ENCODE measurements at regions not wholly inside any gene's neighbourhood (a gene's known extent, or its start where the extent isn't known, plus 50 kb on each side); places are given as distances from the start of the nearest gene placed in this dataset.

DNA sequence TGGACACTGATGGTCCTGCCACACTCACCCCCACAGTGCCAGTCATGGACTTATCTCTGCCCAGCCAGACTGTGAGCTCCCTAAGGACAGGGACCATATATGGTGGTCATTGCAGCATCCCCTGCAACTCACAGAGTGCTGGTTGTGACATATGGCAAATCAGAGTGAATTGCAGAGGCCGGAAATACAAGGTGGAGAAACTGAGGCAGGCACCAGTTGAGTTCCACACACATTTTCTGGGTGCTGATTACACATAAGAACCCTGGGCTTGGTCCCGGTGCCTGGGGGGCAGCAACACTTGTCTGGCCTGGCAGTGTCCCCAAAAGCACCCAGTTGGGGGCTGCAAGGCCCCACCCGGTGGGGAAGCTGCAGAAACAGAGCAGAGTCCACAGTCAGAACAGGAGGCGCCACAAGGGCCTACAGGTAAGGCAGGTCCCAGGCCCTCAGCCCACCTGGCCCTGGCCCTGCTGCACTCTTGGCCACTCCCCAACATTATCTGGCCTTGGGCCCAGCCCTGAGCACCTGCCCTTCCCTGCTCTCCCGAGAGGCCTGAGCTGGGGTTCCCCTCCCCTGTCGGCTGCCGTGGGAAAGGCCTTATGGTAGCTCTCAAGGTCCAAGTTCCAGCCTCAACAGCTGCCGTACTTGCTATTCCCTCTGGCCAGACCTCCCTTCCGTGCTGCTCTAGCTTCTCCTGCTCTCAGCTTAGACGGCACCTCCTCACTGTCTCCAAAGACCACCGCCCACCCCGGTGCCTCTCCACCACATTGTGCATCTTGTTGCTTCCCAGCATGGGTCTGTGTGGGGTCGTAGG is 140.8 kb upstream of the PTPN1 start:
- peaks cover 0 to 3% (median 0%) of the 10 kb centered on the region in 8 donors for H3K9me3 Mint-ChIP-seq
- no peak overlapping the region for H3K4me3 Mint-ChIP-seq
- H3K4me1 ChIP-seq (ENCODE audit: insufficient read depth, low read length) = peaks cover 13% of the 10 kb centered on the region
- H3K9me3 ChIP-seq (ENCODE audit: control insufficient read depth in 1 of 2, low read length in 2 of 2) = no peaks in the 10 kb centered on the region
- H3K36me3 Mint-ChIP-seq = no peaks in the 10 kb centered on the region
- no peak overlapping the region for H3K27ac ChIP-seq (ENCODE audit: low read depth, low read length)
- ChIA-PET CTCF (ENCODE audit: partially characterized antibody) (interaction anchor here (0.6 to 1.1 kb wide), 2 partner anchors 11 to 220 kb away, joined by 3 read pairs; no protein-coding TSS in a partner anchor), POLR2A (ENCODE audit: partially characterized antibody) (no interaction called here)
- H3K27me3 ChIP-seq (ENCODE audit: insufficient read depth, low read length) = no peaks in the 10 kb centered on the region
- H3K4me1 Mint-ChIP-seq = peaks cover 9 to 20% (median 14%) of the 10 kb centered on the region in 4 donors
- no peaks in the 10 kb centered on the region for H3K27me3 Mint-ChIP-seq
- H3K27ac Mint-ChIP-seq = peak overlapping the region in 1 of 7 donors; percentile 54
- intact Hi-C loops (cut with micrococcal nuclease) = no loop called here
- no peak overlapping the region for H3K4me3 ChIP-seq (ENCODE audit: low read length in 2 of 2)
- no peak for DNase-seq
- no peaks in the 10 kb centered on the region for H3K36me3 ChIP-seq (ENCODE audit: insufficient read depth, low read length)

DNA sequence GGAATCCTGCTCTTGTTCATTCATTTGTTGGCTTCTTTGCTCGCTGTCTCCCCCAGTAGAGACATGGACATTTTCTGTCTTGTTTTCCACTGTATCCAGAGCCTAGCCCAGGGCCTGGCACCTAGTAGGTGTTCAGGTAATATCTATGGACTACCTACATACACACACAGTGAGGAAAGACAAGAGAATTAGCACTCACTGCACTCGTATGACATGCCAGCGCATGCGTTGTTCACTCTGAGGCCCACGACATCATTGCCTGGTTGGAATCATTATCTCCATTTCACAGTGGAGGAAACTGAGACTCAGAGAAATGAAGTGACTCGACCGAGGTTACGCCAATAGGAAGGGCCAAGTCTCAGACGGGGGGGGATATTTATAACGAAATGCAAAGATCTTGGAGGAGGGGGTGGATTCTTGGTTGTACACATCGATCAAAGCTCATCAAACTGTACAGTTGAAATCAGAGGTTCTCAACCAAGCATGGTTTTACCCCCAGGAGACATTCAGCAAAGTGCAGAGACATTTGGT is 140.1 kb upstream of the PTPN1 start:
- POLR2A ChIA-PET (ENCODE audit: partially characterized antibody) = no interaction called here
- Histone ChIP-seq H3K4me3 (ENCODE audit: low read length in 2 of 2) (no peak overlapping the region), H3K36me3 (ENCODE audit: insufficient read depth, low read length) (no peaks in the 10 kb centered on the region), H3K27ac (ENCODE audit: low read depth, low read length) (no peak overlapping the region), H3K27me3 (ENCODE audit: insufficient read depth, low read length) (no peaks in the 10 kb centered on the region), H3K4me1 (ENCODE audit: insufficient read depth, low read length) (peaks cover 13% of the 10 kb centered on the region), H3K9me3 (ENCODE audit: control insufficient read depth in 1 of 2, low read length in 2 of 2) (no peaks in the 10 kb centered on the region)
- intact Hi-C loops (cut with micrococcal nuclease) = no loop called here
- Mint-ChIP-seq H3K9me3 (peaks cover 0 to 3% (median 0%) of the 10 kb centered on the region in 8 donors), H3K4me3 (no peak overlapping the region), H3K27me3 (no peaks in the 10 kb centered on the region), H3K4me1 (peaks cover 9 to 21% (median 15%) of the 10 kb centered on the region in 4 donors), H3K36me3 (no peaks in the 10 kb centered on the region), H3K27ac (peak overlapping the region in 1 of 7 donors; percentile 54)
- no peak for DNase-seq
- CTCF ChIA-PET (ENCODE audit: partially characterized antibody) = interaction anchor here (0.6 to 1.1 kb wide), 2 partner anchors 10 to 219 kb away, joined by 3 read pairs; no protein-coding TSS in a partner anchor

DNA sequence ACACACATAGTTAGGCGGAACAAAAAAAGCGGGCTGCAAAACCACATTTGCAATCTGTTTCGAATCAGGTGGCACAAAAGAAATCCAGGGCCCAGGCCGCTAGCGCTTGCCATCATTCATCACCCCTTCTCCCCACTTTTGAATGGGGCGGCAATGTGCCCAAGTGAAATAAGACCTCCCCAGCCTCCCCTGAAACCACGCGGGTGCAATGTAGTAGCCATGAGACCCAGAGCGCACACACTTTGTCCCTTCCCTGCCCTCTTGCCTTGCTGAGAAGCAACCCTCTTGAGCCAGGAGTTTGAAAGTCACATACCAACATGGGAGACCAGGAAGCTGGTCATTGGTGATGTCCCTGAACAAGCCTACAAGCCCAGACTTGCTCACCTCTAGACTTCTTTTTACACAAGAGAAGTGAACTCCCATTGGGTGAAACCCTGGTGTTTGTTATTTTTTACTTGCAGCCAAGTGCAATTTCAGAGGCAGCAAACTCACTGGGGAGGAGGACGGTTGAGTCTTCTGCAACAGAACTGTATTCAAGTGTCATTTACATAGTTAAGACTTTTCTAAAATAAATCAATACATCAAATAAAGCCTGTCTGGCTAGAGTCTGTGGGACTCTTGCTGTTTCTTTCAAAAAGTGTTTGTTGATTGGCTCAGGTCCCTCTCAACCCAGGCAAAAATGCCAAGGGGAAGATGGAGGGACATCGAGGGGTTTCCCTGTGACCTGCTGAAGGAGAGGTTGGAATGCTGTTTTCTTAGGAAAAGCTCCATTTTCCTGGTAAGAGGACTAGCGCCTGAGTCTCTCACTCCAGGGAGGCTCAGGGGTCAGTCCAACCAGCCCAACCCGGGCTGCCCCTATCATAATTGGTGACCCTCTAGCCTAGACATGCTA is 138.1 kb upstream of the PTPN1 start:
- Mint-ChIP-seq H3K27me3 (no peaks in the 10 kb centered on the region), H3K4me1 (peaks cover 3 to 21% (median 9%) of the 10 kb centered on the region in 4 donors)

DNA sequence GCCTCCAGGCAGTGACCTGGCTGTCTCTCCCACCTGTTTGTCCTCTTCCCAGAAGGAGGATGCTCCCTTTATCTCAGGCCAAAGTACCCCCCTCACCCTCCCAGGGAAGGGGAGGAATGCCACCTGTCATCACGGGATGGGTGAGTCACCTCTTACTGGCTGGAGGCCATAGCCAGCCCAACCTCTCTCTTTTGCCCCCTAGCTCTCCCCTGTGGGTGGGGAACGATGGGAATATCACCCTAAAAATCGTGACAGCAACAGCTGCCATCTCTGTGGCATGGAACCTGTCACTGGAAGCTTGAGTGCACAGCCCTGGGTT is 137.5 kb upstream of the PTPN1 start:
- H3K27me3 Mint-ChIP-seq = no peaks in the 10 kb centered on the region
- H3K9me3 ChIP-seq (ENCODE audit: control insufficient read depth in 1 of 2, low read length in 2 of 2) = no peaks in the 10 kb centered on the region
- H3K4me1 ChIP-seq (ENCODE audit: insufficient read depth, low read length) = no peaks in the 10 kb centered on the region
- no peak overlapping the region for H3K4me3 Mint-ChIP-seq
- no peaks in the 10 kb centered on the region for H3K36me3 ChIP-seq (ENCODE audit: insufficient read depth, low read length)
- no peak overlapping the region for H3K4me3 ChIP-seq (ENCODE audit: low read length in 2 of 2)
- no peak overlapping the region for H3K27ac ChIP-seq (ENCODE audit: low read depth, low read length)
- H3K27me3 ChIP-seq (ENCODE audit: insufficient read depth, low read length) = no peaks in the 10 kb centered on the region
- peaks cover 3 to 25% (median 8%) of the 10 kb centered on the region in 4 donors for H3K4me1 Mint-ChIP-seq
- no peak for DNase-seq
- intact Hi-C loops (cut with micrococcal nuclease) = no loop called here
- peaks cover 0 to 3% (median 0%) of the 10 kb centered on the region in 8 donors for H3K9me3 Mint-ChIP-seq
- H3K27ac Mint-ChIP-seq = peak overlapping the region in 1 of 7 donors; percentile 30
- ChIA-PET POLR2A (ENCODE audit: partially characterized antibody) (no interaction called here), CTCF (ENCODE audit: partially characterized antibody) (no interaction called here)
- no peaks in the 10 kb centered on the region for H3K36me3 Mint-ChIP-seq

More for the DNA sequence above, 138.1 kb upstream of the PTPN1 start:
- Histone ChIP-seq H3K27me3 (ENCODE audit: insufficient read depth, low read length) (no peaks in the 10 kb centered on the region), H3K27ac (ENCODE audit: low read depth, low read length) (no peak overlapping the region), H3K4me1 (ENCODE audit: insufficient read depth, low read length) (peaks cover under 1% of the 10 kb centered on the region), H3K36me3 (ENCODE audit: insufficient read depth, low read length) (no peaks in the 10 kb centered on the region), H3K4me3 (ENCODE audit: low read length in 2 of 2) (no peak overlapping the region), H3K9me3 (ENCODE audit: control insufficient read depth in 1 of 2, low read length in 2 of 2) (no peaks in the 10 kb centered on the region)
- no peaks in the 10 kb centered on the region for H3K36me3 Mint-ChIP-seq
- H3K27ac Mint-ChIP-seq = peak overlapping the region in 1 of 7 donors; percentile 8
- peaks cover 0 to 3% (median 0%) of the 10 kb centered on the region in 8 donors for H3K9me3 Mint-ChIP-seq
- DNase-seq = no peak
- ChIA-PET POLR2A (ENCODE audit: partially characterized antibody) (no interaction called here), CTCF (ENCODE audit: partially characterized antibody) (no interaction called here)
- no peak overlapping the region for H3K4me3 Mint-ChIP-seq
- intact Hi-C loops (cut with micrococcal nuclease) = no loop called here

DNA sequence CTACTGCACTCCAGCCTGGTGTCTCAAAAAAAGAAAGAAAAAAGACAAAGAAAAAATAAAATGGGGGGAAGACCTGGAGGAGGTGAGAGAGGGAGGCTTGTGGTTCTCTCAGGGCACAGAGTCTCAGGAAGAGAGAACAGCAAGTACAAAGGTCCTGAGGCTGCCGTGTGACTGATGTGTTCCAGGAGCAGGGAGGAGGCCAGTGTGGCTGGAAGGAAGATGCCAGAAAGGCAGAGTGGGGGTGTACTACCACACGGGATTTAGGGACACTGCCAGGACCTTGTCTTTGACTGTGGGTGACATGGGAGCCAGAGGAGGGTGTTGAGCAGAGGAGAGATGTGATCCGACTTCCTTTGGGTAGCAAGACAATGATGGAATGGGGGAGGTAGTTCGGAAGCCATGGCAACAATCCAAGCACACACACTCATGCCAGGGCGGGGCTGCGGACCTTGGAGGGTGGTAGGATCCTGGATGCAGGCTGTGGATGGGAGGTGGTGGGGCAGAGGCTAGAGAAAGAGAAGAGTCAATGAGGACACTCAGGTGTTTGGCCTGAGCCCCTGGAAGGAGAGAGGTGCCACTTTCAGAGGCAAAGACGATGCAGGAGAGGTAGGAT is 136.4 kb upstream of the PTPN1 start:
- POLR2A ChIA-PET (ENCODE audit: partially characterized antibody) = no interaction called here
- Mint-ChIP-seq H3K27me3 (no peaks in the 10 kb centered on the region), H3K9me3 (peaks cover 0 to 3% (median 0%) of the 10 kb centered on the region in 8 donors), H3K36me3 (no peaks in the 10 kb centered on the region), H3K4me1 (peaks cover 0 to 15% (median 4%) of the 10 kb centered on the region in 4 donors), H3K27ac (peak overlapping the region in 1 of 7 donors; percentile 55), H3K4me3 (no peak overlapping the region)
- intact Hi-C loops (cut with micrococcal nuclease) = no loop called here
- Histone ChIP-seq H3K27me3 (ENCODE audit: insufficient read depth, low read length) (no peaks in the 10 kb centered on the region), H3K27ac (ENCODE audit: low read depth, low read length) (no peak overlapping the region), H3K4me1 (ENCODE audit: insufficient read depth, low read length) (no peaks in the 10 kb centered on the region), H3K36me3 (ENCODE audit: insufficient read depth, low read length) (no peaks in the 10 kb centered on the region), H3K9me3 (ENCODE audit: control insufficient read depth in 1 of 2, low read length in 2 of 2) (no peaks in the 10 kb centered on the region), H3K4me3 (ENCODE audit: low read length in 2 of 2) (no peak overlapping the region)
- CTCF ChIA-PET (ENCODE audit: partially characterized antibody) = no interaction called here
- DNase-seq = no peak

DNA sequence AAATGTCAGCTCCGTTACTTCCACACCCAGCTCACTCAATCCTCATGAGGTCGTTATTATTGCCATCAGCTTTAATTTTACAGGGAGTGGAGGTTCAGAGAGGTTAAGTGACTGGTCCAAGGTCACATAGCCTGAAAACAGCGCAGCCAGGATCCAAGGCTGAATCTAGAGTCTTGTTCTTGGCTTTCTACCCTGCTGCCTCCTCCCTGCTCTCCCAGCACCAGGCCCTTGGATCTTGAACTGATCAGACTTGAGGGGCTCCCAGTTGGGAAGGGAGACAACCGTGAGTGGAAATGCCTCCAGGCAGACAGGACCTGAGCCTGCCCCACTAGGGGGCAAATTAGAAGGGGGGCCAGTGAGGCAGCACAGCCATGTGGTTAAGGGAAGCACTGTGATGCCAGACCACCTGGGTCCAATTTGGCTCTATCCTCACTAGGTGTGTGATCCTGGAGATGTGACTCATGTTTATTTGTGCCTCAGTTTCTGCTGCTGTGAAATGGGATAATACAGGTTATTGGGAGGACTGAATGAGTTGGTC is 135.6 kb upstream of the PTPN1 start:
- ChIA-PET CTCF (ENCODE audit: partially characterized antibody) (no interaction called here), POLR2A (ENCODE audit: partially characterized antibody) (no interaction called here)
- no peaks in the 10 kb centered on the region for H3K27me3 ChIP-seq (ENCODE audit: insufficient read depth, low read length)
- no peak for DNase-seq
- Mint-ChIP-seq H3K4me1 (peaks cover 0 to 14% (median 4%) of the 10 kb centered on the region in 4 donors), H3K9me3 (peaks cover 0 to 3% (median 0%) of the 10 kb centered on the region in 8 donors), H3K36me3 (no peaks in the 10 kb centered on the region), H3K27me3 (no peaks in the 10 kb centered on the region), H3K27ac (peak overlapping the region in 2 of 7 donors; percentile 4 to 32), H3K4me3 (no peak overlapping the region)
- H3K4me1 ChIP-seq (ENCODE audit: insufficient read depth, low read length) = no peaks in the 10 kb centered on the region
- H3K9me3 ChIP-seq (ENCODE audit: control insufficient read depth in 1 of 2, low read length in 2 of 2) = no peaks in the 10 kb centered on the region
- no peaks in the 10 kb centered on the region for H3K36me3 ChIP-seq (ENCODE audit: insufficient read depth, low read length)
- H3K4me3 ChIP-seq (ENCODE audit: low read length in 2 of 2) = no peak overlapping the region
- H3K27ac ChIP-seq (ENCODE audit: low read depth, low read length) = no peak overlapping the region
- intact Hi-C loops (cut with micrococcal nuclease) = no loop called here

Measured in CD4-positive, alpha-beta memory T cell (primary cell).